Nephron (organoid): ENCODE measurements at regions not wholly inside any gene's neighbourhood (a gene's known extent, or its start where the extent isn't known, plus 50 kb on each side); places are given as distances from the start of the nearest gene placed in this dataset.
A peak's percentile ranks its signal among the peaks of the same experiment; 100 is the strongest.

Source experiments
- H3K27ac Mint-ChIP-seq, 3 experiments: 2 replicates each; pipeline ENCODE4 v1.8.0; 2020; ENCODE audit warnings: mixed read lengths in 3 of 3, mild to moderate bottlenecking in 2 of 3, moderate library complexity in 1 of 3
- H3K27me3 Mint-ChIP-seq: 2 replicates; pipeline ENCODE4 v1.8.0; 2021; ENCODE audit warnings: low read depth, mild to moderate bottlenecking, moderate library complexity, mixed read lengths
- H3K36me3 Mint-ChIP-seq: 2 replicates; pipeline ENCODE4 v1.8.0; 2020; ENCODE audit warnings: low read depth, mixed read lengths
- H3K4me1 Mint-ChIP-seq: 2 replicates; pipeline ENCODE4 v1.8.0; 2020; ENCODE audit warnings: mixed read lengths
- H3K4me3 Mint-ChIP-seq, 3 experiments: 2 replicates each; pipeline ENCODE4 v1.8.0; 2020; ENCODE audit warnings: mild to moderate bottlenecking in 3 of 3, mixed read lengths in 3 of 3, moderate library complexity in 2 of 3
- H3K9me3 Mint-ChIP-seq: 2 replicates; pipeline ENCODE4 v1.8.0; 2020; ENCODE audit warnings: mixed read lengths
- TF ChIP-seq, protein P1 (sequence below), 3 experiments: fragments of 200-600 bp; sonication (generic); IDR thresholded peaks; one replicate each; pipeline ENCODE4 v1.5.0; 2021; ENCODE audit warnings: antibody characterized with exemption in 3 of 3; ENCODE audit not compliant: unreplicated experiment in 3 of 3

DNA sequence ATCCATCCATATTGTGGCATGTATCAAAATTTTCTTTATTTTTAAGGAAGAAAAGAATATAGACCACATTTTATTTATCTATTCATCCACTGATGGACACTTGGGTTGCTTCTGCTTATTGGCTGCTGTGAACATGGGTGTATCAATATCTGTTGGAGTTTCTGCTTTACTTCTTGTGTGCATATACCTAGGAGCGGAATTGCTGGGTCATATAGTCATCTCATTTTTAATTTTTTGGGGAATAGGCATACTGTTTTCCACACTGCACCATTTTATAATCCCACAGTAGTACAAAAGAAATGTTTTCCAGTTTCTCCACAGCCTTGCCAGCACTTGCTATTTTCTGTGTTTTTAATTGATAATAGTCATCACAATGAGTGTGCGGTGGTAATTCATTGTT, 197.2 kb downstream of the ACKR3 start:
- Mint-ChIP-seq H3K9me3 (peaks cover 10% of the 10 kb centered on the region), H3K4me3 (no peak overlapping the region), H3K4me1 (peaks cover 5% of the 10 kb centered on the region), H3K36me3 (peaks cover 4% of the 10 kb centered on the region), H3K27ac (peak overlapping the region in 1 of 3 experiments; percentile 29), H3K27me3 (peaks cover 11% of the 10 kb centered on the region)
- TF ChIP-seq, protein P1, sequence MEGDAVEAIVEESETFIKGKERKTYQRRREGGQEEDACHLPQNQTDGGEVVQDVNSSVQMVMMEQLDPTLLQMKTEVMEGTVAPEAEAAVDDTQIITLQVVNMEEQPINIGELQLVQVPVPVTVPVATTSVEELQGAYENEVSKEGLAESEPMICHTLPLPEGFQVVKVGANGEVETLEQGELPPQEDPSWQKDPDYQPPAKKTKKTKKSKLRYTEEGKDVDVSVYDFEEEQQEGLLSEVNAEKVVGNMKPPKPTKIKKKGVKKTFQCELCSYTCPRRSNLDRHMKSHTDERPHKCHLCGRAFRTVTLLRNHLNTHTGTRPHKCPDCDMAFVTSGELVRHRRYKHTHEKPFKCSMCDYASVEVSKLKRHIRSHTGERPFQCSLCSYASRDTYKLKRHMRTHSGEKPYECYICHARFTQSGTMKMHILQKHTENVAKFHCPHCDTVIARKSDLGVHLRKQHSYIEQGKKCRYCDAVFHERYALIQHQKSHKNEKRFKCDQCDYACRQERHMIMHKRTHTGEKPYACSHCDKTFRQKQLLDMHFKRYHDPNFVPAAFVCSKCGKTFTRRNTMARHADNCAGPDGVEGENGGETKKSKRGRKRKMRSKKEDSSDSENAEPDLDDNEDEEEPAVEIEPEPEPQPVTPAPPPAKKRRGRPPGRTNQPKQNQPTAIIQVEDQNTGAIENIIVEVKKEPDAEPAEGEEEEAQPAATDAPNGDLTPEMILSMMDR (IDR thresholded peaks at IDR 0.05; ENCODE audit: unreplicated experiment in 3 of 3): no peak

- H3K27ac Mint-ChIP-seq: no peak overlapping the region
- TF ChIP-seq, protein P1 (IDR thresholded peaks at IDR 0.05; ENCODE audit: unreplicated experiment in 3 of 3): no peak
- peaks cover 4% of the 10 kb centered on the region for H3K36me3 Mint-ChIP-seq
- H3K4me1 Mint-ChIP-seq: peaks cover 5% of the 10 kb centered on the region
- H3K27me3 Mint-ChIP-seq: peaks cover 21% of the 10 kb centered on the region
- H3K4me3 Mint-ChIP-seq: no peak overlapping the region
- H3K9me3 Mint-ChIP-seq: peaks cover 10% of the 10 kb centered on the region
Measured at GRCh38 chr2:236767941-236768340, 198.3 kb downstream of the ACKR3 start.

GRCh38 chr2:236768393-236769140, 198.9 kb downstream of the ACKR3 start:
- peaks cover 5% of the 10 kb centered on the region for H3K4me1 Mint-ChIP-seq
- H3K27ac Mint-ChIP-seq: no peak overlapping the region
- H3K9me3 Mint-ChIP-seq: peaks cover 10% of the 10 kb centered on the region
- TF ChIP-seq, protein P1 (IDR thresholded peaks at IDR 0.05; ENCODE audit: unreplicated experiment in 3 of 3): no peak
- peaks cover 4% of the 10 kb centered on the region for H3K36me3 Mint-ChIP-seq
- no peak overlapping the region for H3K4me3 Mint-ChIP-seq
- peaks cover 24% of the 10 kb centered on the region for H3K27me3 Mint-ChIP-seq

DNA sequence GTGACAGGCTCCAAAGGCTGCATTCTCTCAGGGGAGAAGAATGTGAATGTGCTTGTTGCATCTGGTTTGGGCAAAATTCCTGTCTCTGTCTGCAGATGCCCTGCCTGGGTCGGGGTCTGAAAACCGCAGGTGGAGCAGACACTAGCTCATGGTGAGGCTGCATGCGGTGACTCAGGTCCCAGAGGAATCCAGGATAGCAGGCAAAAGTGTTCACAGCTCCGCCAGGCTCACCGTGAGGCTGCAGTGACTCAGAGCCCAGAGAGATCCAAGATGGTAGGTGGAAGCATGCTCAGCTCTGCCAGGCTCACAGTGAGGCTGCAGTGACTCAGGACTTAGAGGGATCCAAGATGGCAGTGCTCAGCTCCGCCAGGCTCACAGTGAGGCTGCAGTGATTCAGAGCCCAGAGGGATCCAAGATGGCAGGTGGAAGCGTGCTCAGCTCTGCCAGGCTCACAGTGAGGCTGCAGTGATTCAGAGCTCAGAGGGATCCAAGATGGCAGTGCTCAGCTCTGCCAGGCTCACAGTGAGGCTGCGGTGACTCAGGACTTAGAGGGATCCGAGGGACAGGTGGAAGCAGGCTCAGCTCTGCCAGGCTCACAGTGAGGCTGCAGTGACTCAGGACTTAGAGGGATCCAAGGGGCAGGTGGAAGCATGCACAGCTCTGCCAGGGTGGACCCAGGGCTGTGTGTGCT, 200.5 kb downstream of the ACKR3 start:
- H3K27me3 Mint-ChIP-seq: peaks cover 30% of the 10 kb centered on the region
- peaks cover 4% of the 10 kb centered on the region for H3K36me3 Mint-ChIP-seq
- H3K4me3 Mint-ChIP-seq: no peak overlapping the region

DNA sequence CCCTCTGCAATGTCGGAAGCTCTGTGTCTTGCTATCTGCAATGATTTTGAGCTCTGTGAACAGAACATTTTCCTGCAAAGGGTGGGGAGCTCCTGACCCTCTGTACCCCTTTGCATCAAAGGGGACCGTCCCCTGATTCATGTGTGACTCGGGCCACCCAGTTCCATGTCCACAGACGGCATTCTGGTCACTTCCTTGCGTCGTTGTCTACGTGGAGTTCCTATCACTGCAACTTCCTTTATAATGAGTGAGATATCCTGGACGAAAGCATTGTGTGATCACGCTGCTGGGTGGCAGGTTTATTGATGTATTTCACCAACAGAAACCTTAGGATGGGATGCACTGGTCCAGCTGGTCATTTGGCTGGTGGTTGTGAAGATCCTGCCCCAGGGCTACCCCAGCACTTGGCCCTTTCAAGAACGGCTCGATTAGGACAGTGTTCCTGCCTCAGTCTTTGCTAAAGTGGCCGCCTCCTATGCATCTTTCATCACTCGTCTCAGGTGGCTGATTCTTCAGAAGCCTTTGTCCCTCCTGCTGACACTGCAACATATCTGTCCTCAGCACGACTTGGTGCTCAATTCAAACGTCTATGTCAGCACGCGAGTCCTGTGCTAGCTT, 202.7 kb downstream of the ACKR3 start:
- Mint-ChIP-seq H3K4me1 (peaks cover 23% of the 10 kb centered on the region), H3K9me3 (peaks cover under 1% of the 10 kb centered on the region), H3K27me3 (peaks cover 26% of the 10 kb centered on the region), H3K4me3 (no peak overlapping the region), H3K27ac (peak overlapping the region in 1 of 3 experiments; percentile 16), H3K36me3 (no peaks in the 10 kb centered on the region)
- TF ChIP-seq, protein P1 (IDR thresholded peaks at IDR 0.05; ENCODE audit: unreplicated experiment in 3 of 3): no peak

More for the DNA sequence above, 200.5 kb downstream of the ACKR3 start:
- Mint-ChIP-seq H3K4me1 (peaks cover 8% of the 10 kb centered on the region), H3K27ac (no peak overlapping the region), H3K9me3 (peaks cover 10% of the 10 kb centered on the region)
- TF ChIP-seq, protein P1 (IDR thresholded peaks at IDR 0.05; ENCODE audit: unreplicated experiment in 3 of 3): no peak
